ENCODE measurements at regions not wholly inside any gene's neighbourhood (a gene's known extent, or its start where the extent isn't known, plus 50 kb on each side); places are given as distances from the start of the nearest gene placed in this dataset.

- no peak for DNase-seq (ENCODE audit: low read depth)
- H3K4me3 ChIP-seq (ENCODE audit: low read depth, low read length), result no peak overlapping the region
- no peak for TF ChIP-seq MYC (IDR thresholded peaks at IDR 0.05; ENCODE audit: low read depth, low read length)
- TF ChIP-seq POLR2A (IDR thresholded peaks at IDR 0.05; ENCODE audit: extremely low read depth, insufficient read length), result no peak
- TF ChIP-seq, protein P1, sequence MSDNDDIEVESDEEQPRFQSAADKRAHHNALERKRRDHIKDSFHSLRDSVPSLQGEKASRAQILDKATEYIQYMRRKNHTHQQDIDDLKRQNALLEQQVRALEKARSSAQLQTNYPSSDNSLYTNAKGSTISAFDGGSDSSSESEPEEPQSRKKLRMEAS (IDR thresholded peaks at IDR 0.05; ENCODE audit: low read depth, low read length), result no peak
- no peak for TF ChIP-seq CTCF (IDR thresholded peaks at IDR 0.05; ENCODE audit: low read depth, low read length)
These were observed 183.4 kb downstream of the RFC3 start for GRCh38 chr13:34001389-34001788.

- DNase-seq (ENCODE audit: low read depth), result no peak
- H3K4me3 ChIP-seq (ENCODE audit: low read depth, low read length), result no peak overlapping the region
- TF ChIP-seq POLR2A (IDR thresholded peaks at IDR 0.05; ENCODE audit: extremely low read depth, insufficient read length), result no peak
- TF ChIP-seq, protein P1 (IDR thresholded peaks at IDR 0.05; ENCODE audit: low read depth, low read length), result no peak
- no peak for TF ChIP-seq MYC (IDR thresholded peaks at IDR 0.05; ENCODE audit: low read depth, low read length)
- no peak for TF ChIP-seq CTCF (IDR thresholded peaks at IDR 0.05; ENCODE audit: low read depth, low read length)
These were observed 184.2 kb downstream of the RFC3 start for GRCh38 chr13:34002141-34002540.

DNA sequence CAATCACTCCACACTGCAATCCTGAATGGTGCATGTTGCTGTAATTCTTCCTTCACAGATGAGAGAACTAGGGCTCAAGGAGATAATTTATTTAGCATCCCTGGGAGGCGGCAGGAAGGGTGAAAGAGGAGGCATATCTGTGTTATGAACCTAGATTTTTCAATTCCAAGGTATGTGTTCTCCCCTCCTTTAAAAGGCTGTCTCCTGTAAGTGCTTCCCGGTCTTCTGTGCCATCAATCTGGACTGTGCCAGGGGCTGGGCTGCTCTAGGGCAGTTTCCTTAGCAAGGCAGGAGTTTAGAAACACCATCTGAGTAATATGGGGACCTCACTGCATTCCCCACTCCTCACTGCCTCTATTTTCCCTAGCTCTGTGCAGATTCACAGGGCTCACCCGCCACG, 185.0 kb downstream of the RFC3 start:
- no peak overlapping the region for H3K4me3 ChIP-seq (ENCODE audit: low read depth, low read length)
- TF ChIP-seq, protein P1 (IDR thresholded peaks at IDR 0.05; ENCODE audit: low read depth, low read length), result no peak
- TF ChIP-seq POLR2A (IDR thresholded peaks at IDR 0.05; ENCODE audit: extremely low read depth, insufficient read length) (no peak), CTCF (IDR thresholded peaks at IDR 0.05; ENCODE audit: low read depth, low read length) (no peak), MYC (IDR thresholded peaks at IDR 0.05; ENCODE audit: low read depth, low read length) (no peak)
- DNase-seq (ENCODE audit: low read depth), result no peak

DNA sequence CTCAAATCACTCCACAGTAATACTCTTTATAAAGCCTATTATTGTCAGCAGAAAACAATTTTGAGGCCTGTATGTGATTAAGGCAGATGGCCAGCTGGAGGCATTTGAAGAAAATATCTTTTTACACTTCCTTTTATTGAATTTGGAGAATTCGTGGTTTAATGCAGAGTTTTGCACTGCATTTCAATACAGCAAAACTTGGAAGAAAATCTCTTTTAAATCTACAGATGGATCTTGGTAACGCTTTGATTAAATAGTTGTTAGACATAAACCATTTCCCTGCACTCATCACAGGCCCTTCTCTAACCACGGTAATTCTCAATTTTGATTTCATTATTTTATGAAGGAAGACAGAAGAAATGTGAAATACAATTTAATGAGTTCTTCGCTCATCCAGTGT, 185.7 kb downstream of the RFC3 start:
- no peak for DNase-seq (ENCODE audit: low read depth)
- no peak overlapping the region for H3K4me3 ChIP-seq (ENCODE audit: low read depth, low read length)
- TF ChIP-seq MYC (IDR thresholded peaks at IDR 0.05; ENCODE audit: low read depth, low read length) (no peak), CTCF (IDR thresholded peaks at IDR 0.05; ENCODE audit: low read depth, low read length) (no peak)

GRCh38 chr13:34004676-34005075, 186.7 kb downstream of the RFC3 start:
- no peak for DNase-seq (ENCODE audit: low read depth)
- TF ChIP-seq POLR2A (IDR thresholded peaks at IDR 0.05; ENCODE audit: extremely low read depth, insufficient read length), result no peak
- TF ChIP-seq MYC (IDR thresholded peaks at IDR 0.05; ENCODE audit: low read depth, low read length), result no peak
- no peak for TF ChIP-seq CTCF (IDR thresholded peaks at IDR 0.05; ENCODE audit: low read depth, low read length)
- TF ChIP-seq, protein P1 (IDR thresholded peaks at IDR 0.05; ENCODE audit: low read depth, low read length), result no peak
- H3K4me3 ChIP-seq (ENCODE audit: low read depth, low read length), result no peak overlapping the region

DNA sequence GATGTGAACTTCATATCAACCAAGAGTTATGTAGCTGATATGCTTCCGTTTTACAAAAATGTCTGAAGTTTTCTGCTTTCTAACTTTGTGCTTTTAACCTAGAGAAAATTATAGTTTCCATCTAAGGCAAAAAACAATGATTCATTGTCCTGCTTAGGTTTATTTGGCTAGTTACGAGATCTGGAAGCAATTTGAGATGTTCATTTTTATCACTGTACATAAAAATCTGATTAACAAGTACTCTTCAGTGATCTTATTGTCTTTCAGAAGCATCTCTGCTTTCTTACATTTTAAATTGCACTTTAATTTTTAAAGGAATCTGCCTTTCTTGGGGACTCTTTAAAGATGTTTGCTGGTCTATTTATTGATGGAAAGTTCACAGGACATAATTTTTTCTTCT, 188.1 kb downstream of the RFC3 start:
- no peak for DNase-seq (ENCODE audit: low read depth)
- H3K4me3 ChIP-seq (ENCODE audit: low read depth, low read length), result no peak overlapping the region
- no peak for TF ChIP-seq CTCF (IDR thresholded peaks at IDR 0.05; ENCODE audit: low read depth, low read length)
- no peak for TF ChIP-seq MYC (IDR thresholded peaks at IDR 0.05; ENCODE audit: low read depth, low read length)
- no peak for TF ChIP-seq POLR2A (IDR thresholded peaks at IDR 0.05; ENCODE audit: extremely low read depth, insufficient read length)
- TF ChIP-seq, protein P1 (IDR thresholded peaks at IDR 0.05; ENCODE audit: low read depth, low read length), result no peak
